Spleen (tissue), 3 donors: ENCODE measurements at regions not wholly inside any gene's neighbourhood (a gene's known extent, or its start where the extent isn't known, plus 50 kb on each side); places are given as distances from the start of the nearest gene placed in this dataset.

ENCODE experiments used
- POLR2A ChIP-seq, 3 donors: fragments of 450-650 bp; IDR thresholded peaks; one replicate each; pipeline ENCODE4 v1.5.1; 2017; ENCODE audit warnings: antibody characterized with exemption in 3 of 3, mild to moderate bottlenecking in 1 of 3
- POLR2AphosphoS5 ChIP-seq, 3 donors: sonication (generic); formaldehyde crosslinking; IDR thresholded peaks; one replicate each; pipeline ENCODE4 v1.5.1; 2017; ENCODE audit warnings: antibody characterized with exemption in 3 of 3

DNA sequence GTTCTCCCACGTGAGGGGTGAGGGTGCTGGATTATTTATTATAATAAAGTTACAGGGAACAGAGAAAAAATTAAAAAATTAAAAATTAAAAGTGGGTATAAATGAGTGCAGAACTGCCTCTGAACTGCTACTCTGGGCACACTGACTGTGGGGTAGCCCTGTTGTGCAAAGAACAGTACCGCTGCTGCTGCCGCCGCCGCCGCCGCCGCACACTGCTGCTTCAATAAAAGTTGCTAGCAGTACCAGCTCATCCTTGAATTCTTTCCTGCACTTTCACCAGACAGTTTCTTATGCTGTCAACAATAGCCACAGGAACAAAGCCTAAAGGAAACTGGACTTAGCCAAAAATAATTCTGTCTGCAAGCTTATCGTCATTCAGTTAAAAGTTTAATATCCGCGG is 72.1 kb downstream of the GCC1 start:
- TF ChIP-seq POLR2AphosphoS5 (IDR thresholded peaks at IDR 0.05) (no peak), POLR2A (IDR thresholded peaks at IDR 0.05) (no peak)
